ENCODE measurements at regions not wholly inside any gene's neighbourhood (a gene's known extent, or its start where the extent isn't known, plus 50 kb on each side); places are given as distances from the start of the nearest gene placed in this dataset.

DNA sequence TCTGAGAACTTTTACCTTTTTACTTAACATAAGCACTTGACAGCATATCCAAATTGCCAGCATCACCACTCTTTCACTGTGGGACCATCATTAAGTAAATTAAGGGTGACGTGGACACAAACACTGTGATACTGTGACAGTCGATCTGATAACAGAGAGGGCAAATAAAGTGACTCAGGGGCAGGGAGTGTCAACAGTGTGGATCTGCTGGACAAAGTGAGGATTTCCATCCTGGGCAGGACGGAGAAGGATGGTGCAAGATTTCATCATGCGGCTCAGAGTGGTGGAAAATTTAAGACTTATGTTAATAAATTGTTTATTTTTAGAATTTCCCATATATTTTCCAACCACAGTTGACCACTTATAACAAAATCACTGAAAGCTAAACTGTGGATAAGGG lies 60.0 kb upstream of the WDFY2 start:
- TF ChIP-seq FOXM1 (IDR thresholded peaks at IDR 0.05; ENCODE audit: borderline replicate concordance, low read depth) (no peak), NFIC (IDR thresholded peaks at IDR 0.05) (no peak), TEAD4 (IDR thresholded peaks at IDR 0.05) (no peak), ZBTB7A (IDR thresholded peaks at IDR 0.05; ENCODE audit: low read depth) (no peak), CEBPB (IDR thresholded peaks at IDR 0.05) (no peak), CREB1 (IDR thresholded peaks at IDR 0.05; ENCODE audit: low read depth) (no peak), YY1 (IDR thresholded peaks at IDR 0.05; ENCODE audit: low read depth) (no peak), EGR1 (IDR thresholded peaks at IDR 0.05) (no peak)
- TF ChIP-seq, protein P1, sequence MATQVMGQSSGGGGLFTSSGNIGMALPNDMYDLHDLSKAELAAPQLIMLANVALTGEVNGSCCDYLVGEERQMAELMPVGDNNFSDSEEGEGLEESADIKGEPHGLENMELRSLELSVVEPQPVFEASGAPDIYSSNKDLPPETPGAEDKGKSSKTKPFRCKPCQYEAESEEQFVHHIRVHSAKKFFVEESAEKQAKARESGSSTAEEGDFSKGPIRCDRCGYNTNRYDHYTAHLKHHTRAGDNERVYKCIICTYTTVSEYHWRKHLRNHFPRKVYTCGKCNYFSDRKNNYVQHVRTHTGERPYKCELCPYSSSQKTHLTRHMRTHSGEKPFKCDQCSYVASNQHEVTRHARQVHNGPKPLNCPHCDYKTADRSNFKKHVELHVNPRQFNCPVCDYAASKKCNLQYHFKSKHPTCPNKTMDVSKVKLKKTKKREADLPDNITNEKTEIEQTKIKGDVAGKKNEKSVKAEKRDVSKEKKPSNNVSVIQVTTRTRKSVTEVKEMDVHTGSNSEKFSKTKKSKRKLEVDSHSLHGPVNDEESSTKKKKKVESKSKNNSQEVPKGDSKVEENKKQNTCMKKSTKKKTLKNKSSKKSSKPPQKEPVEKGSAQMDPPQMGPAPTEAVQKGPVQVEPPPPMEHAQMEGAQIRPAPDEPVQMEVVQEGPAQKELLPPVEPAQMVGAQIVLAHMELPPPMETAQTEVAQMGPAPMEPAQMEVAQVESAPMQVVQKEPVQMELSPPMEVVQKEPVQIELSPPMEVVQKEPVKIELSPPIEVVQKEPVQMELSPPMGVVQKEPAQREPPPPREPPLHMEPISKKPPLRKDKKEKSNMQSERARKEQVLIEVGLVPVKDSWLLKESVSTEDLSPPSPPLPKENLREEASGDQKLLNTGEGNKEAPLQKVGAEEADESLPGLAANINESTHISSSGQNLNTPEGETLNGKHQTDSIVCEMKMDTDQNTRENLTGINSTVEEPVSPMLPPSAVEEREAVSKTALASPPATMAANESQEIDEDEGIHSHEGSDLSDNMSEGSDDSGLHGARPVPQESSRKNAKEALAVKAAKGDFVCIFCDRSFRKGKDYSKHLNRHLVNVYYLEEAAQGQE (IDR thresholded peaks at IDR 0.05; ENCODE audit: low read depth): no peak

DNA sequence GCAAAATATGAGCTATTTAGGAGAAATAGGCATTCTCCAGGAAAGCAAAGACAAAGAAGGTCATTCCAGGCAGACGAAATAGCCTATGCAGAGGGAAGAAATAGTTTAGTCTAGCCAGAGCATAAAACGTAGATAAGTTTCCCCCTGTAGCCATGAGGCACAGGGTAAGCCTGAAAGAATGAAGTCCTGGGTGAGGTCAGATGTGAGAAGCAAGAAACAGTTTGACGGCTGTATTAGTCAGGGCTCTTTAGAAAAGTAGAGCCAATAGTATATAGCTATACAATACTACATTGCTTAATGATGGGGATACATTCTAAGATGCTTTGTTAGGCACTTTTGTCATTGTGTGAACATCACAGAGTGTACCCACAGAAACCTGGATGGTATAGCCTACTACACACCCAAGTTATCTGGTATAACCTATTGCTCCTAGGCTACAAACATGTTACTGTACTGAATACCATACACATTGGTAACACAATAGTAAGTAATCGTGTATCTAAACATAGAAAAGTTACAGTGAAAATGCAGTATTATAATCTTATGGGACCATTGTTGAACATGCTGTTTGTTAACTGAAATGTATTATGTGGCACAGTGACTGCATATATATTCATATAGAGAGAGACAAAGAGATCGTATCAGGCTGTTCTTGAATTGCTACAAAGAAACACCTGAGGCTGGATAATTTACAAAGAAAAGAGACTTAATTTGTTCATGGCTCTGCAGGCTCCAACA lies 59.3 kb upstream of the WDFY2 start:
- TF ChIP-seq CEBPB (IDR thresholded peaks at IDR 0.05) (no peak), USF1 (IDR thresholded peaks at IDR 0.05) (no peak), TCF12 (IDR thresholded peaks at IDR 0.05; ENCODE audit: low read depth) (no peak), YY1 (IDR thresholded peaks at IDR 0.05; ENCODE audit: low read depth) (no peak), TAF1 (IDR thresholded peaks at IDR 0.05; ENCODE audit: low read depth) (no peak), FOXM1 (IDR thresholded peaks at IDR 0.05; ENCODE audit: borderline replicate concordance, low read depth) (no peak), TEAD4 (IDR thresholded peaks at IDR 0.05) (no peak), EGR1 (IDR thresholded peaks at IDR 0.05) (no peak), RAD21 (IDR thresholded peaks at IDR 0.05; ENCODE audit: low read depth) (no peak), NFIC (IDR thresholded peaks at IDR 0.05) (no peak)
- TF ChIP-seq, protein P1 (IDR thresholded peaks at IDR 0.05; ENCODE audit: low read depth): no peak
- TF ChIP-seq, protein P2, sequence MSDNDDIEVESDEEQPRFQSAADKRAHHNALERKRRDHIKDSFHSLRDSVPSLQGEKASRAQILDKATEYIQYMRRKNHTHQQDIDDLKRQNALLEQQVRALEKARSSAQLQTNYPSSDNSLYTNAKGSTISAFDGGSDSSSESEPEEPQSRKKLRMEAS (IDR thresholded peaks at IDR 0.05): no peak

DNA sequence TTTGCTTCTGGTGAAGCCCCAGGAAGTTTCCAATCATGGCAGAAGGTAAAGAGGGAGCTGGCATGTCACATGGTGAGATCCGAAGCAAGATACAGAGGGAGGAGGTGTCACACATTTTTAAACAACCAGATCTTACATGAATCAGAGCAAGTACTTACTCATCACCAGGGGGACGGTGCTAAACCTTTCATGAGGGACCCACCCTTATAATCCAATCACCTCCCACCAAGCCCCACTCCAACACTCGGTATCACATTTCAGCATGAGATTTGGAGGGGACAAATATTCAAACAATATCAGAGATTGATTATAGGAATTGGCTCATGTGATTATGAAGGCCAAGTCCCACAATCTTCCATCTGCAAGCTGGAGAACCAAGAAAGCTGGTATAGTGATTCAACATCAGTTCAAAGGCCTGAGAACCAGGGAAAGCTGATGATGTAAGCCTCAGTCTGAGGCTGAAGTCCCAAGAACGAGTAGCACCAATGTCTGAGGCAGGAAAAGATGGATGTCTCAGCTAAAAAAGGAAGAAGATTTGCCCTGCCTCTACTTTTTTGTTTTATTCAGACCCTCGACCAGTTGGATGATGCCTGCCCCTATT lies 58.6 kb upstream of the WDFY2 start:
- TF ChIP-seq FOXM1 (IDR thresholded peaks at IDR 0.05; ENCODE audit: borderline replicate concordance, low read depth): no peak
- TF ChIP-seq EGR1 (IDR thresholded peaks at IDR 0.05): no peak
- no peak for TF ChIP-seq TCF12 (IDR thresholded peaks at IDR 0.05; ENCODE audit: low read depth)
- TF ChIP-seq CREB1 (IDR thresholded peaks at IDR 0.05; ENCODE audit: low read depth): no peak
- TF ChIP-seq NFIC (IDR thresholded peaks at IDR 0.05): no peak
- TF ChIP-seq, protein P1 (IDR thresholded peaks at IDR 0.05; ENCODE audit: low read depth): no peak
- no peak for TF ChIP-seq TEAD4 (IDR thresholded peaks at IDR 0.05)
- TF ChIP-seq, protein P2 (IDR thresholded peaks at IDR 0.05): no peak
- TF ChIP-seq ZBTB7A (IDR thresholded peaks at IDR 0.05; ENCODE audit: low read depth): no peak
- TF ChIP-seq RAD21 (IDR thresholded peaks at IDR 0.05; ENCODE audit: low read depth): no peak

- TF ChIP-seq EGR1 (IDR thresholded peaks at IDR 0.05): no peak
- TF ChIP-seq CEBPB (IDR thresholded peaks at IDR 0.05): no peak
- no peak for TF ChIP-seq ZBTB7A (IDR thresholded peaks at IDR 0.05; ENCODE audit: low read depth)
- no peak for TF ChIP-seq RAD21 (IDR thresholded peaks at IDR 0.05; ENCODE audit: low read depth)
- no peak for TF ChIP-seq TAF1 (IDR thresholded peaks at IDR 0.05; ENCODE audit: low read depth)
Observed at GRCh38 chr13:51526202-51526601, 58.1 kb upstream of the WDFY2 start.

DNA sequence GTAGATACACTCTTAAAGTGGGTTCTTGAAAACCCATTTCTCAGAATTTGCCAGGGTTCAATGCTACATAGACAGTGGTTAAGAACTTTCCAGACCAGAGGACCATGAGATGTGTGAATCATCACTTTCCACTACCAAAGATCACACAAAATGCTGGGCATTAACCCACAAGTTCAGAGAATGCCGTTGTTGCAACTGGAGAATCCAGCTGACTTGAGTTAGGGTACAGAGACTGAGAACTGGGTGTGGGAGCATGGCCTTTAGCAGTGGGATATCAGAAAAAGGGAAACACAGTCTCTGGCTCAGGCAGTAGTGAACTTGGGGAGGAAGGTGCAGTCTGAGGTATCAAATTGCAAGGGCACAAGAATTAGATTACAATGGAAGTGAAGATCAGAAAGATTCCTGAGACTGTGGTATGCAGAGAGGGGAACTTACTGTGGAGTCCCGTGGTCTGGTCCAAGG lies 51.5 kb upstream of the WDFY2 start:
- TF ChIP-seq EP300 (IDR thresholded peaks at IDR 0.05; ENCODE audit: borderline replicate concordance) (no peak), YY1 (IDR thresholded peaks at IDR 0.05; ENCODE audit: low read depth) (no peak), TEAD4 (IDR thresholded peaks at IDR 0.05) (peak; percentile 23; the same call in 1 of the 2 replicates)
